ENCODE measurements at regions not wholly inside any gene's neighbourhood (a gene's known extent, or its start where the extent isn't known, plus 50 kb on each side); places are given as distances from the start of the nearest gene placed in this dataset.
A peak's percentile ranks its signal among the peaks of the same experiment; 100 is the strongest.

DNA sequence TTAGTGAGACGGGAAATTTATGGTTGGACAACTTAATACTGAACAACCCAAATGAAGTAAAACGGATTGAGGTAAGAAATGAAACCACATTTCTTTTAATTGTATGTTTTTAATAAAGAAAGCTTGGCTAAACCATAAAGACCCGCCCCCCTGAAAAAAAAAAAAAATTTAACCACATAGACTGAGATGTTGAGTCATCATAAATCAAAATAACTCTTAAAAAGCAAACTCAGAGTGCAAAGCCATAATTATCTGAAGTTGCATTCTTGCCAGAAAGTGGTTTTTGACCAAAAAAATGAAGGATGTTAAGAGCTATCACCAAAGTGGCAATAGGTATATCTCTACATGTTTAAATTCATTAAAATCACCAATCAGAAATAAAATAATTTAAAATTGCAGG lies 101.8 kb upstream of the COL21A1 start:
- FAIRE-seq (no peak), DNase-seq (ENCODE audit: insufficient read length, low spot score) (no peak)

DNA sequence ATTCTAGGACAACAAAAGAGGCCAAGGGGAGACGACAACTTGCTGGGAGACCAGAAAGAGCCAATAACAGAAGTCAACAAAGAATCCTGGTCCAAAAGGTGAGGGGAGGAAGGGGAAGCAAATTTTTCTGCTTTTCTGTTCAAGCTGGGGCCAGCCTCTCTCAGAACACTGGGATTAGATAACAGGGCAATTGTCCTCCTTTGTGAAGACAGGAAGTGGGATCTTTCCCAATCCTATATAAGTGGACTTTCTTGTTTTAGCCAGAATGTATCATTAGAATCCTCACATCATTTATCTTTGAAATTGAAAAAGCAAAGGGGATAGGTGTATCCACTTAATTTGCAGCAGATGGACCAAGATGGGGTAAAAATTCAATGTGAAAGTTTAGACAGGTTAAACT lies 101.2 kb upstream of the COL21A1 start:
- DNase-seq (ENCODE audit: insufficient read length, low spot score) (no peak), FAIRE-seq (no peak)

DNA sequence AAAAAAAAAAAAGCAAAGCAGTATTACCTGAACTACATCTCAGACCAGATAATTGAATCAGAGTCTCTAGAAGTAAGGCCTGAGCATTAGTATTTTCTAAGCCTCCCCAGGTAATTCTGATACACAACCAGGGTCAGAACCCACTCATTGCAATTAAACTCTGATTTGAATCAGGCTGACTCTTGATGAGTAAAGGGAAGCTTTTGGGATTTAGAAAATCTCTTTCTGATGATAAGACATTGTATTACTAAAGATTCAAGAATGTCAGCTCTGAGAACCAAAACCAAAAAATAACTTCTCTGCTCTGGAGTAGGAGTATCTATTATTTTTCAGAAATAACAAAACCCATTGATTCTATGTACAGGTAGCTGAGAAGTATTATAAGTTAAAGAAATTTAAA lies 100.1 kb upstream of the COL21A1 start:
- no peak for DNase-seq (ENCODE audit: insufficient read length, low spot score)
- FAIRE-seq = no peak

- FAIRE-seq = no peak
- DNase-seq (ENCODE audit: insufficient read length, low spot score) = no peak
Measured at GRCh38 chr6:56346958-56347357, 99.6 kb upstream of the COL21A1 start.

GRCh38 chr6:56345376-56345995 lies 98.1 kb upstream of the COL21A1 start:
- no peak for FAIRE-seq
- no peak for DNase-seq (ENCODE audit: insufficient read length, low spot score)

DNA sequence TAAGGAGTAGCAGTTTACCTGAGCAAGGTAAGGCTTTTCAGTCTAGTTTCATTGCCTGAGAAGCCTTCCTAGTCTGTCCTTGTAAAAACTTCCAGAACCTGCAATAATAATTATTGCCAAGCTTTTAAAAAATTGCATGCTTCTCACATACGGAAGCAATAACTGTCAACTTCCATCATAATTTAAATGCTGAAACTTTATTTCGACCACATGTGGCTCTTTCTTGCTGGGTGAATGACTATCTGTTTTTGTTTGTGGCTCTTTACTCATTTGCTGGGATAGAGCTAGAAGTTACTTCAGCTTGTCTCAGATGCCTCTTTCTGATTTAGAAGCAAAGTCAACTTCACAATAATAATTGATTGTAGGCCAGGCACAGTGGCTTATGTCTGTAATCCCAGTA lies 95.9 kb upstream of the COL21A1 start:
- peak; percentile 58 for FAIRE-seq
- DNase-seq (ENCODE audit: insufficient read length, low spot score) = no peak

- DNase-seq (ENCODE audit: insufficient read length, low spot score) (no peak), FAIRE-seq (no peak)
Measured at GRCh38 chr6:56339524-56339923, 92.1 kb upstream of the COL21A1 start.

GRCh38 chr6:56335726-56336125 lies 88.3 kb upstream of the COL21A1 start:
- FAIRE-seq = no peak

DNA sequence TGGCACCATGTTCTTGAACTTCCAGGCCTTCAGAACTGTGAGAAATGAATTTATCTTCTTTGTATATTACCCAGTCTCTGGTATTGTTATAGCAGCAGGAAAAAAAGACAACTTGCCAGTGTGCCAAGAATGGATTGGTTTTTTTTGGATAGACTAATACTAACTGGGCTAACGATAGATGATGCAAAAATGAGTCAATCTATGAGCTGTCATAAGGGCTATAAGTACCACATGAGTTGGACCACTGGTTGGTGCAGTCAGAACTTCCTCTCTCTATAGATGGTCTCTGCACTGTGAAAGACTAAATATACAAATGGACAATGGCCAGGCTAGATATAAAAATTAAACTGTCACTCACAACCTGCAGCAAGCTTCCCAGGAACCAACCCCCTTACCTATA lies 87.6 kb upstream of the COL21A1 start:
- FAIRE-seq (no peak), DNase-seq (ENCODE audit: insufficient read length, low spot score) (no peak)

More at GRCh38 chr6:56335726-56336125, 88.3 kb upstream of the COL21A1 start:
- no peak for DNase-seq (ENCODE audit: insufficient read length, low spot score)

- DNase-seq (ENCODE audit: insufficient read length, low spot score) = no peak
- FAIRE-seq = no peak
Measured at GRCh38 chr6:56329271-56330050, 82.1 kb upstream of the COL21A1 start.

- FAIRE-seq (no peak), DNase-seq (ENCODE audit: insufficient read length, low spot score) (no peak)
Measured at GRCh38 chr6:56328728-56329090, 81.3 kb upstream of the COL21A1 start.

GRCh38 chr6:56327946-56328727 lies 80.8 kb upstream of the COL21A1 start:
- peak; percentile 4 for FAIRE-seq

DNA sequence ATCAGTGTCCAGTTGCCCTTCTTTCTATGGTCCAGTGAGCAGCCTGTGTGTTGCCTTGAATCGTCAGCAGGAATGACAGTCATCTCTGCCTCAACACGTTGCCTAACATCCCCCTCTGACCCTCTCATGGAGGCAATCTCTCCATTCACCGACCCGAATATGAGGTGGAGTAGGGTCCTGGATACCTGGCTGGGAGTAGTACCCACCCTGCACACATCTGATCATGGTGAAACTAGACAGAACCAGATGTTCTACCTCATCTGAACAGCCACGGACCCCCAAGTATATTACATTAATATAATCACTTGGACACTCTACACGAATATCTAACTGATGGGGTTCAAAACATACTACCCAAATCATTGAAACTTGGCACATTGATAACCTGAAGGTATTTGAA lies 77.0 kb upstream of the COL21A1 start:
- DNase-seq (ENCODE audit: insufficient read length, low spot score) (no peak), FAIRE-seq (no peak)

More at GRCh38 chr6:56327946-56328727, 80.8 kb upstream of the COL21A1 start:
- no peak for DNase-seq (ENCODE audit: insufficient read length, low spot score)

GRCh38 chr6:56318851-56319250 lies 71.5 kb upstream of the COL21A1 start:
- DNase-seq (ENCODE audit: insufficient read length, low spot score) = no peak
- FAIRE-seq = no peak

- peak; percentile 64 for FAIRE-seq
- DNase-seq (ENCODE audit: insufficient read length, low spot score) = no peak
Measured at GRCh38 chr6:56314683-56315523, 67.5 kb upstream of the COL21A1 start.

DNA sequence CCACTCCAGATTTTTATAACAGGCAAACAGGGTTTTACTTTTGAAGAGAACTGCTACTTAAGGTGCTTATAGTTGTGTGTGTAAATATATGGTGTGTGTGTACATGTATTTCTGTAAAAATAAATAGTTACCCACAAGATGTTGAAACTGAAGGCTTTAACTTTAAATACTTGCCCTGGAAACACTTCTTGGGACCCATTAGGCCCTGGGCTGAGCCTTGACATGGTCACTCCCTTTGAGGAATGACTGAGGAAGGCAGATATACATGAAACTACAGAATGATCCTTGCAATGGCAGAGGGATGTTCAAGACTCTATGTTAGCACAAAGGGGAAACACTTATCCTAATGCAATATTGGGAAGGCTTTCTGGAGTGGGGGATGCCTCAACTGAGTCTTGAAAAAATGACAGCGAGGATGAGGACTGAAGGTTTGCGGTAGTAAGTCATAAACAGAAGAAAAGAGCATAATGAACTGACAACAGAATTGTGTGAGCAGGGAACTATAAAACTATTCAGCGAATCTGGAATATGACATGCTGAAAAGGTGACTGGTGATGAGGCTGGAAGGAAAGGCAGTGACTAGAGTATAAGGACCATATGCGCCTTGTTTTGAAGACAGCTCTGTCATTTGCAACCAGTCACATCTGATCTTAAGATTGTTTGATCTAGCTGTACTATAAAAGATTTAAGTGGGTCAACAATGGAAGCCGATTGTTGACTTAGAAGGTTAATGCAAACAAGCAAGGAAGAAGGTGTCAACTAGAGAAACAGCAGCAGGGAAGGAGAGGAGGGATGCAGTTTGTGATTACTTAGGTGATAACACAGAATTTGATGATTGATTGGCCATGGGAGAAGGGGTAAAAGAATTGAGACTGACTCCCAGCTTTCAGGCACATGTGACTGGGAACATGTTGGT lies 64.4 kb upstream of the COL21A1 start:
- DNase-seq (ENCODE audit: insufficient read length, low spot score) (no peak), FAIRE-seq (no peak)

DNA sequence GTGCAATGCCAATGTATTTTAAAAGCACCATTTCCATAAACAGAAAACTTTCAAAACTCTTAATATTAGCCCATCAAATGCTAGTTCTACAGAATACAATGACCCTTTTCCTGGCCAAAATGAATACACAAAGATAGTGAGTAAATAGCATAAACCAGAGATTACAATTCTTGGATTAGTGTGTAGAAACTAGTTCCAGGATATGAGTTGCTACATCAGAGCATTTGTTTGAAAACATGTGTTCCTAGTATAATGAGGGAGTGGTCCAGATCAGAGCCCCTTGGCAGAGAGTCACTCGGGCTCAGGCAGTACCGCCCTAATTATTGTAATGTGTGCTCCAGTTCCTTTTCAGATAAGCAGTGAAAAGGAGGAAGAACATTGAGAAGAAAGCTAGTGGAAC lies 63.7 kb upstream of the COL21A1 start:
- FAIRE-seq (no peak), DNase-seq (ENCODE audit: insufficient read length, low spot score) (no peak)

GRCh38 chr6:56310241-56310640 lies 62.9 kb upstream of the COL21A1 start:
- FAIRE-seq (no peak), DNase-seq (ENCODE audit: insufficient read length, low spot score) (no peak)

DNA sequence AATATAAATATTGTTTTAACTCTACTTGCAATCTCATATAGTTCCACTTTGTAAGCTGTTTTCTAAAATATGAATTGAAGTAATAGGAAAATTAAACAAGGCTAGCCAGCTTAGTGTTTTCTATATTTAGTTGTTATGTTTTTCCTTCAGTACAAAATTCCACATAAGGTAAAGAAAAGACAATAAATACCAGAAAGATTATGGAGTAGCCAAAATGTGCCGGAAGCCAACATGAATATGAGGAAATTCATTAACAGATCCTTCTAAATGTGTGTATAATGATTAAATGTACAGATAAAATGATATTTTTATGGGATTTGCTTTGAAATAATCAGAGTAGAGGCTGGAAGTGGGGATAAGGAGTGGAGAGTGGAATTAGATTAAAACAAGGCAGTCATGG lies 52.5 kb upstream of the COL21A1 start:
- DNase-seq (ENCODE audit: insufficient read length, low spot score) (no peak), FAIRE-seq (no peak)
